ENCODE measurements at regions not wholly inside any gene's neighbourhood (a gene's known extent, or its start where the extent isn't known, plus 50 kb on each side); places are given as distances from the start of the nearest gene placed in this dataset.
A peak's percentile ranks its signal among the peaks of the same experiment; 100 is the strongest.

GRCh38 chr22:27510024-27510423, 291.5 kb downstream of the MN1 start:
- no peak for DNase-seq (ENCODE audit: low read depth)
- no peak overlapping the region for H3K4me3 ChIP-seq (ENCODE audit: low read length)
- TF ChIP-seq, protein P1, sequence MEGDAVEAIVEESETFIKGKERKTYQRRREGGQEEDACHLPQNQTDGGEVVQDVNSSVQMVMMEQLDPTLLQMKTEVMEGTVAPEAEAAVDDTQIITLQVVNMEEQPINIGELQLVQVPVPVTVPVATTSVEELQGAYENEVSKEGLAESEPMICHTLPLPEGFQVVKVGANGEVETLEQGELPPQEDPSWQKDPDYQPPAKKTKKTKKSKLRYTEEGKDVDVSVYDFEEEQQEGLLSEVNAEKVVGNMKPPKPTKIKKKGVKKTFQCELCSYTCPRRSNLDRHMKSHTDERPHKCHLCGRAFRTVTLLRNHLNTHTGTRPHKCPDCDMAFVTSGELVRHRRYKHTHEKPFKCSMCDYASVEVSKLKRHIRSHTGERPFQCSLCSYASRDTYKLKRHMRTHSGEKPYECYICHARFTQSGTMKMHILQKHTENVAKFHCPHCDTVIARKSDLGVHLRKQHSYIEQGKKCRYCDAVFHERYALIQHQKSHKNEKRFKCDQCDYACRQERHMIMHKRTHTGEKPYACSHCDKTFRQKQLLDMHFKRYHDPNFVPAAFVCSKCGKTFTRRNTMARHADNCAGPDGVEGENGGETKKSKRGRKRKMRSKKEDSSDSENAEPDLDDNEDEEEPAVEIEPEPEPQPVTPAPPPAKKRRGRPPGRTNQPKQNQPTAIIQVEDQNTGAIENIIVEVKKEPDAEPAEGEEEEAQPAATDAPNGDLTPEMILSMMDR (conservative IDR thresholded peaks at IDR 0.05; ENCODE audit: low read length): no peak

- TF ChIP-seq, protein P1 (conservative IDR thresholded peaks at IDR 0.05; ENCODE audit: low read length): no peak
- peak overlapping the region; percentile 11 for H3K4me3 ChIP-seq (ENCODE audit: low read length)
- DNase-seq (ENCODE audit: low read depth): peak; percentile 93
These were observed 289.2 kb downstream of the MN1 start for GRCh38 chr22:27512283-27512761.

GRCh38 chr22:27513021-27513420, 288.5 kb downstream of the MN1 start:
- H3K4me3 ChIP-seq (ENCODE audit: low read length): no peak overlapping the region
- TF ChIP-seq, protein P1 (conservative IDR thresholded peaks at IDR 0.05; ENCODE audit: low read length): no peak
- no peak for DNase-seq (ENCODE audit: low read depth)

DNA sequence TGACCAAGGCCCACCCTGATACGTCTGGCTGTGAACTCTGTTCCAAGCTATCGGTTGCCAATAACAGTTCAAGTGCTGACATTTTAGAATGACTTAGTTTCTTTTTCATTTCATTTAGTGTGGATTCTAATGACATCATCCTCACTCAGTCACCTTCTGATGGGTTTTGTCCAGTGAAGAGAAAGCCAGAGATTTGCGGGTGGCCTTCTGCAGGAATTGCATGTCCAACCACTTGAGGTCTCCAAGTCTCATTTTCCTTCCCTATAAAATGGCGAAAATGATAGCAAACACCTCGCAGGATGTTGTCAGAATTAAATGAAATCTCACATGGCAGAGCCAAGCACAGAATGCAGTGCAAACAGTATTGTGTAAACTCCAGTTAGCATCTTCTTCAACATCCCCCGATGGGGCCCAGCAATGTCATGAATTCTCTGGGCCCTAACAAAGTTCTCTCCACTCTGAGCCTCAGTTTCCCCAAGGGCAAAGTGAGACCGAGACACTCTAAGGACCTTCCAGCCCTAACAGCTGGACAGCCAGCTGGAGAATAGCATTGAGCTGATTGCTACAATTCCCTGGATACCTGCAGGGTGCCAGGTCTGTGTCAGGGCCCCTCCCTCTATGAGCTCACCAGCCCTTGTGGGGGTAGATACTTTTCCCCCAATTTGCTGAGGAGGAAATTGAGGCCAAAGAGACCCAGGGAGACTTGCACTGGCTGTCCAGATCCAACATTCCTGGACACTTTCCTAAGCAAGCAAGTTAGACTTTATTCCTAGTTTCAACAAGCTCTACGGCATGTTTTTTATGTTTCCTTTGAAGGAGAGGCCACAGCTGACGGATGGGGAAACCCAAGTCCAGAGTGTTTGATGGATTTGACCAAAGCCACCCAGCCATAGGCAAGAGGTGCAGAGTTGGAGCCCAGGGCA, 286.7 kb downstream of the MN1 start:
- TF ChIP-seq, protein P1 (conservative IDR thresholded peaks at IDR 0.05; ENCODE audit: low read length): no peak
- H3K4me3 ChIP-seq (ENCODE audit: low read length): no peak overlapping the region
- peak; percentile 34 for DNase-seq (ENCODE audit: low read depth)

- peak; percentile 49 for DNase-seq (ENCODE audit: low read depth)
- TF ChIP-seq, protein P1 (conservative IDR thresholded peaks at IDR 0.05; ENCODE audit: low read length): no peak
- no peak overlapping the region for H3K4me3 ChIP-seq (ENCODE audit: low read length)
These were observed 284.0 kb downstream of the MN1 start for GRCh38 chr22:27517361-27518155.

DNA sequence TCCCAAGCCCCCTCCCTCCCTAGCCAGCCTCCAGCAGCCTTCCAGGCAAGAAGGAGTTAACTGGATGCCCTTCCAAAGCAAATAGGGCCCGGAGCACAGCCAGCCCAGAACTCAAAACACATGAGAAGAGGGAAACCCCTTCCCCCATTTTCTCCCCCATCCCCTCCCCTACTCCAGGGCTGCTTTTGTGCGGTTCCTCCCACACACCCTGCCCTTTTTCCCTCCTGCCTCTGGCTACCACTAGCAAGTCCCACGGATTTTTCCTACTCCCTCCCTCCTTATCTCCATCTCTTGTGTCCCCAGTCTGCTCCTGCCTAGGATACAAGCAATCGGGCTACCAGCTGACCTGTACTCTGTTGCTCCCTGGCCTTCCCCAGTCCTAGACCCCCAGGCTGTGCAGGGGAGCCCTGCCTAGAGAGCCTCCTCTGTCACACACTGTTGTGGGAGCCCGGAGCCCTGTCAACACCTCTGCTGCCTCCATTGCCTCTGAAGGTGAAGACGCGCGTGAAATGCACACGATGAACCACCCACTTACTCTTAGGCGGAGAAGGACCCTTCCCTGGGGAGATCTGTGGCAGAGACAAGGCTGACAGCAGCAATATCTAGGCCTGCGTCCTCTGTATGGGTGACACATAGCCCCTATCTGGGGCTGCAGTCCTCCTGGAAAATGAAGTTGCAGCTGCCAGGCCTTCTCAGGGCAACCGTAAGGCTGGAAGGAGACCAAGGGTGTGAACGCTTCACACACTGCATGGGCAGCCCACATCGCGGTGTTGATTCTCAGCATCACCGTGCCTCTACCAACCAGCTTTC, 282.8 kb downstream of the MN1 start:
- TF ChIP-seq, protein P1 (conservative IDR thresholded peaks at IDR 0.05; ENCODE audit: low read length): no peak
- no peak overlapping the region for H3K4me3 ChIP-seq (ENCODE audit: low read length)
- no peak for DNase-seq (ENCODE audit: low read depth)

All from AG10803 (cell line).